ENCODE measurements at regions not wholly inside any gene's neighbourhood (a gene's known extent, or its start where the extent isn't known, plus 50 kb on each side); places are given as distances from the start of the nearest gene placed in this dataset.

- no peak for TF ChIP-seq ZSCAN18 (CRISPR knock-in tag; IDR thresholded peaks at IDR 0.05)
- TF ChIP-seq, protein P1, sequence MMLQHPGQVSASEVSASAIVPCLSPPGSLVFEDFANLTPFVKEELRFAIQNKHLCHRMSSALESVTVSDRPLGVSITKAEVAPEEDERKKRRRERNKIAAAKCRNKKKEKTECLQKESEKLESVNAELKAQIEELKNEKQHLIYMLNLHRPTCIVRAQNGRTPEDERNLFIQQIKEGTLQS (CRISPR knock-in tag; conservative IDR thresholded peaks at IDR 0.05), result no peak
- no peak for TF ChIP-seq FOXP1 (CRISPR knock-in tag; IDR thresholded peaks at IDR 0.05; ENCODE audit: borderline replicate concordance)
- no peak for TF ChIP-seq ZNF423 (CRISPR knock-in tag; IDR thresholded peaks at IDR 0.05)
- TF ChIP-seq, protein P2, sequence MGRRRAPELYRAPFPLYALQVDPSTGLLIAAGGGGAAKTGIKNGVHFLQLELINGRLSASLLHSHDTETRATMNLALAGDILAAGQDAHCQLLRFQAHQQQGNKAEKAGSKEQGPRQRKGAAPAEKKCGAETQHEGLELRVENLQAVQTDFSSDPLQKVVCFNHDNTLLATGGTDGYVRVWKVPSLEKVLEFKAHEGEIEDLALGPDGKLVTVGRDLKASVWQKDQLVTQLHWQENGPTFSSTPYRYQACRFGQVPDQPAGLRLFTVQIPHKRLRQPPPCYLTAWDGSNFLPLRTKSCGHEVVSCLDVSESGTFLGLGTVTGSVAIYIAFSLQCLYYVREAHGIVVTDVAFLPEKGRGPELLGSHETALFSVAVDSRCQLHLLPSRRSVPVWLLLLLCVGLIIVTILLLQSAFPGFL (CRISPR knock-in tag; IDR thresholded peaks at IDR 0.05; ENCODE audit: borderline replicate concordance), result no peak
- no peak for TF ChIP-seq USF1 (CRISPR knock-in tag; IDR thresholded peaks at IDR 0.05)
- TF ChIP-seq GABPB1 (CRISPR knock-in tag; IDR thresholded peaks at IDR 0.05), result no peak
- no peak for TF ChIP-seq IRF2 (CRISPR knock-in tag; IDR thresholded peaks at IDR 0.05; ENCODE audit: borderline replicate concordance, low read depth)
- TF ChIP-seq, protein P3, sequence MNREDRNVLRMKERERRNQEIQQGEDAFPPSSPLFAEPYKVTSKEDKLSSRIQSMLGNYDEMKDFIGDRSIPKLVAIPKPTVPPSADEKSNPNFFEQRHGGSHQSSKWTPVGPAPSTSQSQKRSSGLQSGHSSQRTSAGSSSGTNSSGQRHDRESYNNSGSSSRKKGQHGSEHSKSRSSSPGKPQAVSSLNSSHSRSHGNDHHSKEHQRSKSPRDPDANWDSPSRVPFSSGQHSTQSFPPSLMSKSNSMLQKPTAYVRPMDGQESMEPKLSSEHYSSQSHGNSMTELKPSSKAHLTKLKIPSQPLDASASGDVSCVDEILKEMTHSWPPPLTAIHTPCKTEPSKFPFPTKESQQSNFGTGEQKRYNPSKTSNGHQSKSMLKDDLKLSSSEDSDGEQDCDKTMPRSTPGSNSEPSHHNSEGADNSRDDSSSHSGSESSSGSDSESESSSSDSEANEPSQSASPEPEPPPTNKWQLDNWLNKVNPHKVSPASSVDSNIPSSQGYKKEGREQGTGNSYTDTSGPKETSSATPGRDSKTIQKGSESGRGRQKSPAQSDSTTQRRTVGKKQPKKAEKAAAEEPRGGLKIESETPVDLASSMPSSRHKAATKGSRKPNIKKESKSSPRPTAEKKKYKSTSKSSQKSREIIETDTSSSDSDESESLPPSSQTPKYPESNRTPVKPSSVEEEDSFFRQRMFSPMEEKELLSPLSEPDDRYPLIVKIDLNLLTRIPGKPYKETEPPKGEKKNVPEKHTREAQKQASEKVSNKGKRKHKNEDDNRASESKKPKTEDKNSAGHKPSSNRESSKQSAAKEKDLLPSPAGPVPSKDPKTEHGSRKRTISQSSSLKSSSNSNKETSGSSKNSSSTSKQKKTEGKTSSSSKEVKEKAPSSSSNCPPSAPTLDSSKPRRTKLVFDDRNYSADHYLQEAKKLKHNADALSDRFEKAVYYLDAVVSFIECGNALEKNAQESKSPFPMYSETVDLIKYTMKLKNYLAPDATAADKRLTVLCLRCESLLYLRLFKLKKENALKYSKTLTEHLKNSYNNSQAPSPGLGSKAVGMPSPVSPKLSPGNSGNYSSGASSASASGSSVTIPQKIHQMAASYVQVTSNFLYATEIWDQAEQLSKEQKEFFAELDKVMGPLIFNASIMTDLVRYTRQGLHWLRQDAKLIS (CRISPR knock-in tag; IDR thresholded peaks at IDR 0.05; ENCODE audit: borderline replicate concordance), result no peak
- no peak for TF ChIP-seq ZNF512 (CRISPR knock-in tag; IDR thresholded peaks at IDR 0.05; ENCODE audit: borderline replicate concordance)
- TF ChIP-seq SP1 (CRISPR knock-in tag; conservative IDR thresholded peaks at IDR 0.05), result no peak
- TF ChIP-seq ATF1 (CRISPR knock-in tag; IDR thresholded peaks at IDR 0.05), result no peak
- no peak overlapping the region for H3K27ac Mint-ChIP-seq
- H3K4me1 Mint-ChIP-seq, result peaks cover 65% of the 10 kb centered on the region
- no peak overlapping the region for H3K4me3 Mint-ChIP-seq
- ATAC-seq, result no peak
- no peaks in the 10 kb centered on the region for H3K9me3 Mint-ChIP-seq
- ChIA-PET POLR2A (no interaction called here), CTCF (no interaction called here)
- no peak for DNase-seq (ENCODE audit: low spot score)
- peaks cover 9% of the 10 kb centered on the region for H3K36me3 Mint-ChIP-seq
- H3K27me3 Mint-ChIP-seq (ENCODE audit: low read depth), result no peaks in the 10 kb centered on the region
Measured at GRCh38 chr2:66242099-66242789, 192.7 kb upstream of the MEIS1 start.

DNA sequence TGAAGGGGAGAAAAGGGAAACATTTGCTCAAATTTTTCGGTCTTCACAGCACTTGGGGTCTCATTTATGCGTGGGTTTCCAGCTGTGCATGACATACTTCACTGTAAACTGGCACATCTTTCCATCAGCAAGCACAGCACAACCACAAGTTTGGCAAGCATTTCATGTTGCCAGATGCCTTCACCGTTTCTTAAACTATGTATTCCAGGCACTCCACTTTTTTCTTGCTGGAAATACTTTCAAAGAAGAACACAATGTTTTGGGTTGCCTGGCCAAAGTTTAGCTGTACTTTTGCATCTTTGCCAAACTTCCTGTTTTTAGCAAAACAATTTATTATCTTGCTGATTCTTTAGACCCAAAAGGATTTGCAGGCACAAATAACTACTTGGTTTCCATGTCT, 194.6 kb upstream of the MEIS1 start:
- no peak overlapping the region for H3K4me3 Mint-ChIP-seq
- ChIA-PET CTCF (interaction anchor here (1.8 kb wide), 1 partner anchor 321 kb away, joined by 3 read pairs; no protein-coding TSS in a partner anchor), POLR2A (no interaction called here)
- DNase-seq (ENCODE audit: low spot score) (no peak), ATAC-seq (no peak)
- H3K9me3 Mint-ChIP-seq, result no peaks in the 10 kb centered on the region
- H3K27ac Mint-ChIP-seq, result no peak overlapping the region
- peaks cover 45% of the 10 kb centered on the region for H3K4me1 Mint-ChIP-seq
- no peaks in the 10 kb centered on the region for H3K27me3 Mint-ChIP-seq (ENCODE audit: low read depth)
- no peaks in the 10 kb centered on the region for H3K36me3 Mint-ChIP-seq
- TF ChIP-seq ZBTB21 (CRISPR knock-in tag; IDR thresholded peaks at IDR 0.05; ENCODE audit: borderline replicate concordance), result no peak
- TF ChIP-seq ETV6 (CRISPR knock-in tag; IDR thresholded peaks at IDR 0.05), result no peak
- TF ChIP-seq SMAD4 (CRISPR knock-in tag; IDR thresholded peaks at IDR 0.05), result no peak
- no peak for TF ChIP-seq PRRX2 (CRISPR knock-in tag; IDR thresholded peaks at IDR 0.05)
- no peak for TF ChIP-seq E2F5 (CRISPR knock-in tag; IDR thresholded peaks at IDR 0.05)
- TF ChIP-seq, protein P4, sequence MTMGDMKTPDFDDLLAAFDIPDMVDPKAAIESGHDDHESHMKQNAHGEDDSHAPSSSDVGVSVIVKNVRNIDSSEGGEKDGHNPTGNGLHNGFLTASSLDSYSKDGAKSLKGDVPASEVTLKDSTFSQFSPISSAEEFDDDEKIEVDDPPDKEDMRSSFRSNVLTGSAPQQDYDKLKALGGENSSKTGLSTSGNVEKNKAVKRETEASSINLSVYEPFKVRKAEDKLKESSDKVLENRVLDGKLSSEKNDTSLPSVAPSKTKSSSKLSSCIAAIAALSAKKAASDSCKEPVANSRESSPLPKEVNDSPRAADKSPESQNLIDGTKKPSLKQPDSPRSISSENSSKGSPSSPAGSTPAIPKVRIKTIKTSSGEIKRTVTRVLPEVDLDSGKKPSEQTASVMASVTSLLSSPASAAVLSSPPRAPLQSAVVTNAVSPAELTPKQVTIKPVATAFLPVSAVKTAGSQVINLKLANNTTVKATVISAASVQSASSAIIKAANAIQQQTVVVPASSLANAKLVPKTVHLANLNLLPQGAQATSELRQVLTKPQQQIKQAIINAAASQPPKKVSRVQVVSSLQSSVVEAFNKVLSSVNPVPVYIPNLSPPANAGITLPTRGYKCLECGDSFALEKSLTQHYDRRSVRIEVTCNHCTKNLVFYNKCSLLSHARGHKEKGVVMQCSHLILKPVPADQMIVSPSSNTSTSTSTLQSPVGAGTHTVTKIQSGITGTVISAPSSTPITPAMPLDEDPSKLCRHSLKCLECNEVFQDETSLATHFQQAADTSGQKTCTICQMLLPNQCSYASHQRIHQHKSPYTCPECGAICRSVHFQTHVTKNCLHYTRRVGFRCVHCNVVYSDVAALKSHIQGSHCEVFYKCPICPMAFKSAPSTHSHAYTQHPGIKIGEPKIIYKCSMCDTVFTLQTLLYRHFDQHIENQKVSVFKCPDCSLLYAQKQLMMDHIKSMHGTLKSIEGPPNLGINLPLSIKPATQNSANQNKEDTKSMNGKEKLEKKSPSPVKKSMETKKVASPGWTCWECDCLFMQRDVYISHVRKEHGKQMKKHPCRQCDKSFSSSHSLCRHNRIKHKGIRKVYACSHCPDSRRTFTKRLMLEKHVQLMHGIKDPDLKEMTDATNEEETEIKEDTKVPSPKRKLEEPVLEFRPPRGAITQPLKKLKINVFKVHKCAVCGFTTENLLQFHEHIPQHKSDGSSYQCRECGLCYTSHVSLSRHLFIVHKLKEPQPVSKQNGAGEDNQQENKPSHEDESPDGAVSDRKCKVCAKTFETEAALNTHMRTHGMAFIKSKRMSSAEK (CRISPR knock-in tag; IDR thresholded peaks at IDR 0.05; ENCODE audit: borderline replicate concordance), result no peak
- TF ChIP-seq TCF7 (CRISPR knock-in tag; IDR thresholded peaks at IDR 0.05; ENCODE audit: low read depth), result no peak

Measured in WTC11 (cell line).